HL-60 (cell line): ENCODE measurements at regions not wholly inside any gene's neighbourhood (a gene's known extent, or its start where the extent isn't known, plus 50 kb on each side); places are given as distances from the start of the nearest gene placed in this dataset.

Experiments
- DNase-seq, 2 experiments: peaks; one replicate each; pipeline ENCODE4 v3.0.0-alpha.2; 2010 to 2020; ENCODE audit warnings: low read depth in 1 of 2, low spot score in 1 of 2
- H3K27ac ChIP-seq: fragments of 250-450 bp; sonication (Bioruptor Pico); replicated peaks from 2 replicates; pipeline ENCODE4 v1.5.1; 2020; ENCODE audit warnings: mild to moderate bottlenecking, moderate library complexity
- H3K27me3 ChIP-seq: fragments of 250-450 bp; sonication (Bioruptor Pico); 2 replicates; pipeline ENCODE4 v1.5.1; 2021; ENCODE audit warnings: mild to moderate bottlenecking, moderate library complexity; ENCODE audit not compliant: insufficient read depth, poor library complexity, severe bottlenecking
- H3K4me3 ChIP-seq: replicated peaks from 2 replicates; pipeline ENCODE4 v1.5.1; 2011; ENCODE audit warnings: mild to moderate bottlenecking, control low read depth, low read length; ENCODE audit not compliant: insufficient read depth
- GABPA ChIP-seq: IDR thresholded peaks from 2 replicates; pipeline ENCODE4 v1.6.1; 2012; ENCODE audit warnings: low read depth
- POLR2AphosphoS5 ChIP-seq: IDR thresholded peaks from 2 replicates; pipeline ENCODE4 v1.6.1; 2012; ENCODE audit warnings: low read depth
- SPI1 ChIP-seq: IDR thresholded peaks from 2 replicates; pipeline ENCODE4 v1.6.1; 2012; ENCODE audit warnings: low read depth, mild to moderate bottlenecking, borderline replicate concordance
- TF ChIP-seq, protein P1 (sequence below): IDR thresholded peaks from one replicate; pipeline ENCODE4 v1.5.1; 2011; ENCODE audit warnings: low read length, control low read depth, inconsistent platforms; ENCODE audit not compliant: insufficient read depth
- TF ChIP-seq, protein P2 (sequence below): IDR thresholded peaks from 2 replicates; pipeline ENCODE4 v1.6.1; 2012; ENCODE audit warnings: low read depth; ENCODE audit not compliant: insufficient replicate concordance

DNA sequence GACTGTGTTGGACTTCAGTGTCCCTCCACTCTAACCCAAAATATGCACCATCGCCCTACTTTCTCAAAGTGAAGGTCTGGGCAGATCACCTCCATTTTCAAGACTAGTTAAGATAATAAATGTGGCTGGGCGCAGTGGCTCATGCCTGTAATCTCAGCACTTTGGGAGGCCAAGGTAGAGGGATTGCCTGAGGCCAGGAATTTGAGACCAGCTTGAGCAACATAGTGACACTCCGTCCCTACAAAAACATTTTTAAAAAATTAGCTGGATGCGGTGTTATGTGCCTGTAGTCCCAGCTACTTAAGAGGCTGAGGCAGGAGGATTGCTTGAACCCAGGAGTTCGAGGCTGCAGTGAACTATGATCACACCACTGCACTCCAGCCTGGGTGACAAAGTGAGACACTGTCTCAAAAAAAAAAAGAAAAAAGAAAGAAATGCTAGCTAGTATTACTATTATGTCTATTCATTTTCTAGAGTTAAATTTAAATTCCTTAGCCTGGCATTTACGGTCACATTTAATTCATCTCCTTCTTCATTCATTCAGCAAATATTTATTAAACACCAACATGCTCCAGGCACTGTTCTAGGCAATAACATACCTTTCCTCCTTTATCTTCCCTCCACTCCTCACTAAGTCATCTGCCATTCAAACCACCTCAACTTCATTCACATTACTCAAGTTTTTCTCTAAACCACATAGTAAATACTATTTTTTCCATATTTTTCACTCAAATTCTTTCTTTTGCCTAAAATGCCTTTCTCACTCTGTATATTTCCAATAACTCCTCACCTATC lies 96.1 kb upstream of the XYLT1 start:
- TF ChIP-seq, protein P1, sequence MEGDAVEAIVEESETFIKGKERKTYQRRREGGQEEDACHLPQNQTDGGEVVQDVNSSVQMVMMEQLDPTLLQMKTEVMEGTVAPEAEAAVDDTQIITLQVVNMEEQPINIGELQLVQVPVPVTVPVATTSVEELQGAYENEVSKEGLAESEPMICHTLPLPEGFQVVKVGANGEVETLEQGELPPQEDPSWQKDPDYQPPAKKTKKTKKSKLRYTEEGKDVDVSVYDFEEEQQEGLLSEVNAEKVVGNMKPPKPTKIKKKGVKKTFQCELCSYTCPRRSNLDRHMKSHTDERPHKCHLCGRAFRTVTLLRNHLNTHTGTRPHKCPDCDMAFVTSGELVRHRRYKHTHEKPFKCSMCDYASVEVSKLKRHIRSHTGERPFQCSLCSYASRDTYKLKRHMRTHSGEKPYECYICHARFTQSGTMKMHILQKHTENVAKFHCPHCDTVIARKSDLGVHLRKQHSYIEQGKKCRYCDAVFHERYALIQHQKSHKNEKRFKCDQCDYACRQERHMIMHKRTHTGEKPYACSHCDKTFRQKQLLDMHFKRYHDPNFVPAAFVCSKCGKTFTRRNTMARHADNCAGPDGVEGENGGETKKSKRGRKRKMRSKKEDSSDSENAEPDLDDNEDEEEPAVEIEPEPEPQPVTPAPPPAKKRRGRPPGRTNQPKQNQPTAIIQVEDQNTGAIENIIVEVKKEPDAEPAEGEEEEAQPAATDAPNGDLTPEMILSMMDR, result no peak
- TF ChIP-seq SPI1, result no peak
- no peak for TF ChIP-seq POLR2AphosphoS5
- TF ChIP-seq, protein P2, sequence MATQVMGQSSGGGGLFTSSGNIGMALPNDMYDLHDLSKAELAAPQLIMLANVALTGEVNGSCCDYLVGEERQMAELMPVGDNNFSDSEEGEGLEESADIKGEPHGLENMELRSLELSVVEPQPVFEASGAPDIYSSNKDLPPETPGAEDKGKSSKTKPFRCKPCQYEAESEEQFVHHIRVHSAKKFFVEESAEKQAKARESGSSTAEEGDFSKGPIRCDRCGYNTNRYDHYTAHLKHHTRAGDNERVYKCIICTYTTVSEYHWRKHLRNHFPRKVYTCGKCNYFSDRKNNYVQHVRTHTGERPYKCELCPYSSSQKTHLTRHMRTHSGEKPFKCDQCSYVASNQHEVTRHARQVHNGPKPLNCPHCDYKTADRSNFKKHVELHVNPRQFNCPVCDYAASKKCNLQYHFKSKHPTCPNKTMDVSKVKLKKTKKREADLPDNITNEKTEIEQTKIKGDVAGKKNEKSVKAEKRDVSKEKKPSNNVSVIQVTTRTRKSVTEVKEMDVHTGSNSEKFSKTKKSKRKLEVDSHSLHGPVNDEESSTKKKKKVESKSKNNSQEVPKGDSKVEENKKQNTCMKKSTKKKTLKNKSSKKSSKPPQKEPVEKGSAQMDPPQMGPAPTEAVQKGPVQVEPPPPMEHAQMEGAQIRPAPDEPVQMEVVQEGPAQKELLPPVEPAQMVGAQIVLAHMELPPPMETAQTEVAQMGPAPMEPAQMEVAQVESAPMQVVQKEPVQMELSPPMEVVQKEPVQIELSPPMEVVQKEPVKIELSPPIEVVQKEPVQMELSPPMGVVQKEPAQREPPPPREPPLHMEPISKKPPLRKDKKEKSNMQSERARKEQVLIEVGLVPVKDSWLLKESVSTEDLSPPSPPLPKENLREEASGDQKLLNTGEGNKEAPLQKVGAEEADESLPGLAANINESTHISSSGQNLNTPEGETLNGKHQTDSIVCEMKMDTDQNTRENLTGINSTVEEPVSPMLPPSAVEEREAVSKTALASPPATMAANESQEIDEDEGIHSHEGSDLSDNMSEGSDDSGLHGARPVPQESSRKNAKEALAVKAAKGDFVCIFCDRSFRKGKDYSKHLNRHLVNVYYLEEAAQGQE, result no peak
- TF ChIP-seq GABPA, result no peak
- no peak for DNase-seq
- Histone ChIP-seq H3K27me3 (no peaks in the 10 kb centered on the region), H3K4me3 (no peak overlapping the region), H3K27ac (no peak overlapping the region)

DNA sequence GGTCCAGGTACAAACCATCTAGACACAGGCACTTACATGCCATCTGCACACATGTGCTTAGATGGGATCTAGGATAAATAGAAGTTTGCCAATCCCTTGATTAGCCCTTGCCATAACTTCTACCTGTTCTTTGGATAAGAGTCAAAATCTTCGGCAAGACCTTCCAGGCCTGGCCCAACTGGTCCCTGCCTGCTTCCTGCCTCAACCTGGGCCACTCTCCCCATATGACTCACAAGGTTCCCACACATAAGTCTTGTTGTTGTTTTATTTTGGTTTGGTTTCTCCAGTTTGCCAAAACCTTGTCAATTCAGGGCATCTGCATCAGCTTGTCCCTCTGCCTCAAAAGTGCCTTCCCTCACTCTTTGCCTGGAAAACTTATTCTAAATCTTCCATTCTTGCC lies 95.3 kb upstream of the XYLT1 start:
- no peak overlapping the region for H3K4me3 ChIP-seq
- no peaks in the 10 kb centered on the region for H3K27me3 ChIP-seq
- DNase-seq, result no peak
- TF ChIP-seq SPI1 (no peak), GABPA (no peak), POLR2AphosphoS5 (no peak)
- TF ChIP-seq, protein P2, result no peak
- H3K27ac ChIP-seq, result no peak overlapping the region

DNA sequence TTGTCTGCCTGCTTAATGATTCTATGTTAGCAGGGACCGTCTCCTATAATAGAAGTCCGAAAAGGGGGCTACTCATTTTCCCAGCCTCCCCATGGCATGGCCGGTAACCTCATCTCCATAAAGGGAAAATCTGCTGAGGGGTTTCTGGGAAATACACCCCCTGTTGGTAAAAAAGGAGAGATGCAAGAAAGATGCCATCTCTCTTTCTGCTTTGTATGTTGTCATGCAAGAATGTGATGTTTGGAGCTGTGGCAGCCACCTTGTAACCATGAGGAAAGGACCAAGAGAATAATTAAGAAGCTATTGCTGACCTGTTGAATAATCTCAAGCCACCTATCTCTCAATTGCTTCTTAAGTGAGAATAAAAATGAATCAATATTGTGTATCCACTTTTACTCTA lies 94.8 kb upstream of the XYLT1 start:
- Histone ChIP-seq H3K4me3 (no peak overlapping the region), H3K27ac (no peak overlapping the region), H3K27me3 (no peaks in the 10 kb centered on the region)
- TF ChIP-seq, protein P2, result no peak
- TF ChIP-seq, protein P1, result no peak
- TF ChIP-seq SPI1 (no peak), POLR2AphosphoS5 (no peak), GABPA (no peak)
- no peak for DNase-seq
